ENCODE measurements at regions not wholly inside any gene's neighbourhood (a gene's known extent, or its start where the extent isn't known, plus 50 kb on each side); places are given as distances from the start of the nearest gene placed in this dataset.

DNA sequence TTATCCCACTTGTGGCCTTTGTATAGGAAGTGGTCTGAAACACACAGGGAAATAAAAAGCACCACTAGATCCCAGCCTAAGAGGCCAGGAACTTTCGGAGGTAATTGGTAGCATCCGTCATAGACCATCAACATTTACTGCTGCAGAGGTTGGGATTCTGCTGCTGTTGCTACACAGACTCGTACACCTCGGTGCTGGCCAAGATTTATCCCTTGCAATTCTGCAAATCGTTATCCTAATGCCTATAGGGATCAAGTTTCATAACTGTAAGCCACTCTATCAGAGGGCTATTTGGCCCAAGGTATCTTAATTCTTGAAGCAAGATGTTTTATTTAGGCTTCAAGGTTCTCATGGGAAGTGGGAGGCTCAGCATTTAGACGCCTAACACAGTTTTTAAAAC is 913.6 kb downstream of the GALC start:
- TF ChIP-seq, protein P1, sequence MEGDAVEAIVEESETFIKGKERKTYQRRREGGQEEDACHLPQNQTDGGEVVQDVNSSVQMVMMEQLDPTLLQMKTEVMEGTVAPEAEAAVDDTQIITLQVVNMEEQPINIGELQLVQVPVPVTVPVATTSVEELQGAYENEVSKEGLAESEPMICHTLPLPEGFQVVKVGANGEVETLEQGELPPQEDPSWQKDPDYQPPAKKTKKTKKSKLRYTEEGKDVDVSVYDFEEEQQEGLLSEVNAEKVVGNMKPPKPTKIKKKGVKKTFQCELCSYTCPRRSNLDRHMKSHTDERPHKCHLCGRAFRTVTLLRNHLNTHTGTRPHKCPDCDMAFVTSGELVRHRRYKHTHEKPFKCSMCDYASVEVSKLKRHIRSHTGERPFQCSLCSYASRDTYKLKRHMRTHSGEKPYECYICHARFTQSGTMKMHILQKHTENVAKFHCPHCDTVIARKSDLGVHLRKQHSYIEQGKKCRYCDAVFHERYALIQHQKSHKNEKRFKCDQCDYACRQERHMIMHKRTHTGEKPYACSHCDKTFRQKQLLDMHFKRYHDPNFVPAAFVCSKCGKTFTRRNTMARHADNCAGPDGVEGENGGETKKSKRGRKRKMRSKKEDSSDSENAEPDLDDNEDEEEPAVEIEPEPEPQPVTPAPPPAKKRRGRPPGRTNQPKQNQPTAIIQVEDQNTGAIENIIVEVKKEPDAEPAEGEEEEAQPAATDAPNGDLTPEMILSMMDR (IDR thresholded peaks at IDR 0.05; ENCODE audit: borderline replicate concordance, extremely low read depth, low read length, poor library complexity, severe bottlenecking), result no peak
- no peak for TF ChIP-seq EZH2 (IDR thresholded peaks at IDR 0.05; ENCODE audit: borderline replicate concordance, low read depth, low read length, severe bottlenecking)
